GM12873 (cell line): ENCODE measurements at regions not wholly inside any gene's neighbourhood (a gene's known extent, or its start where the extent isn't known, plus 50 kb on each side); places are given as distances from the start of the nearest gene placed in this dataset.

Experiments used
- TF ChIP-seq, protein P1 (sequence below): IDR thresholded peaks from 2 replicates; pipeline ENCODE4 v1.5.1; 2012; ENCODE audit warnings: low read depth, mild to moderate bottlenecking, moderate library complexity, low read length, control low read depth; ENCODE audit not compliant: insufficient read depth; ENCODE audit errors: missing control alignments

DNA sequence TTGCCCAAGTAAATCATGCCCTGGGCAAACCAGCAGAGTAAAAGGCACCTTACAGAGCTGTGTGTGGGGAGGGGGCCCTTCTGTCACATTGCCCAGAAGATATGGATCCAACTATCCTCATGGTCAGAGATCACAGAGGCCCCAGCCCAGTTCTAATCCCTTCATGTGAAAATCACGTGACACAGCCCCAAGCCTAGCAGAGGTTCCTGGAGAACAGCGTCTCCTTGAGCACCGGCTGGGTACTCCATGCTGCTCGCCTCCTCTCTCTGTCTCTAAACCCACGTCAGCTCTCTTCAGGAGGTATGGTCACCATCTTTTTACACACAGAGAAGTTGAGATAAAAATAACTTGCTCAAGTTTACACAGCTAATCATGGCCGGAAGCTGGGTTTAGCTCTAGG is 230.2 kb downstream of the ANKRD60 start:
- TF ChIP-seq, protein P1, sequence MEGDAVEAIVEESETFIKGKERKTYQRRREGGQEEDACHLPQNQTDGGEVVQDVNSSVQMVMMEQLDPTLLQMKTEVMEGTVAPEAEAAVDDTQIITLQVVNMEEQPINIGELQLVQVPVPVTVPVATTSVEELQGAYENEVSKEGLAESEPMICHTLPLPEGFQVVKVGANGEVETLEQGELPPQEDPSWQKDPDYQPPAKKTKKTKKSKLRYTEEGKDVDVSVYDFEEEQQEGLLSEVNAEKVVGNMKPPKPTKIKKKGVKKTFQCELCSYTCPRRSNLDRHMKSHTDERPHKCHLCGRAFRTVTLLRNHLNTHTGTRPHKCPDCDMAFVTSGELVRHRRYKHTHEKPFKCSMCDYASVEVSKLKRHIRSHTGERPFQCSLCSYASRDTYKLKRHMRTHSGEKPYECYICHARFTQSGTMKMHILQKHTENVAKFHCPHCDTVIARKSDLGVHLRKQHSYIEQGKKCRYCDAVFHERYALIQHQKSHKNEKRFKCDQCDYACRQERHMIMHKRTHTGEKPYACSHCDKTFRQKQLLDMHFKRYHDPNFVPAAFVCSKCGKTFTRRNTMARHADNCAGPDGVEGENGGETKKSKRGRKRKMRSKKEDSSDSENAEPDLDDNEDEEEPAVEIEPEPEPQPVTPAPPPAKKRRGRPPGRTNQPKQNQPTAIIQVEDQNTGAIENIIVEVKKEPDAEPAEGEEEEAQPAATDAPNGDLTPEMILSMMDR, result peak; percentile 14

DNA sequence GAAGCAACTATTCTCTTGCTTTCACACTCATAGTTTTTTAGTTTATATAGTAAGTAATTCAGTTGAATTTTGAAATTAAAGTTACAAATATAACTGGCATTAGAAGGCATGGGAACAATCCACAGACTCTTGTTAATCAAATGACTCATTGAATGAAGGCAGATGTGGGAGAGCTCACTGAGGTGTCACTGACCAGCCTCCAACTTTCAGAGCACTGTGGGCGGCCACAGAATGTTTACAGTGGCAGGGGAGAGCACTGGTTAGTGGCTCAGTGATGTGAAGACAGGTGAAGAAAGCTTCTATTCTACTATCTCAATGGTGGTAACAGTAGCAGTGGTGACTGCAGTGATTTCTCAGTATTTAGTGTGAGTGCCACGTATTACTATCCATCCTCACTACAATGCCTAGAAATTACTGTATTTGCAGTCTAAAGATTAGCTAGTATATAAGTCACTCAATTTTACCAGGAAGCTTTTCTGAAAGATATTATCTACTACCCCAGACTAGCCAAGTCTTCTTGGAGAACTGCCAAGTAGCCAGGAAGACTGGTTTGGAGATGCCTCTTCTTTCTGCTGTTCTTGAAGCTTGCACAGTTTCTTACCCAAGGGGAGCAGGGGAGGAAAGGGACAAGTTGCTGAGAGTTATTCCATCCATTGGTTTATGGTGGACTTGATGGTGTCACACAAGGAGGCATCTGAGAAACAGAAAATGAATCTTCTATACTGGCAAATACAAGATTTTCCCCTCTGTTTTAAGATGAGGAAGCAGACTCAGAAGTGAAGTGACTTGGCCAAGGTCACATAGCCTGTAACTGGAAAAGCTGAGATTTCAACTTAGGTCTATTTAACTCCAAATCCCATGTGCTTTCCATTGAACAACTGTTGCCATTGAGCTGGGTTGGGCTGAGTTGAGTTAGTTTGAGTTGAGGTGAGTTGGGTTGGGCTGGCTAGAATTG is 231.2 kb downstream of the ANKRD60 start:
- TF ChIP-seq, protein P1, result no peak

DNA sequence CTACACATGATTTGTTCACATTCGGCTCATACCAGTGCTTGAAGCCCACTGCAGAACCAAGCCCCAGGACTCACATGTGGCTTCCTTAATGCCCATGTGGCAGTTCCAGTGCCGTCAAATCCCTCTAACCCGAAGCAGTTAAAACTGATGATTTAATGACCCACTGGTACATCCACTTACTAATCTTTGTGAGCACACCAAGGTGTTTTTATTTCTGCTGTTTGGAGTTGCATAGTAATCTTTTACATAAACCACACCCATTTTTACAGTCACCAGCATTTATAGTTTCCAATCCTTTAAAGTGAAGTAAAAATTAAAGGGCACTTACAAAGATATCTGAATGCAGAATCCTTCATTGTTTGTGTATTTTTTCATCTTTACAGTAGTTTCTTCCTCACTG is 232.0 kb downstream of the ANKRD60 start:
- TF ChIP-seq, protein P1, result no peak

DNA sequence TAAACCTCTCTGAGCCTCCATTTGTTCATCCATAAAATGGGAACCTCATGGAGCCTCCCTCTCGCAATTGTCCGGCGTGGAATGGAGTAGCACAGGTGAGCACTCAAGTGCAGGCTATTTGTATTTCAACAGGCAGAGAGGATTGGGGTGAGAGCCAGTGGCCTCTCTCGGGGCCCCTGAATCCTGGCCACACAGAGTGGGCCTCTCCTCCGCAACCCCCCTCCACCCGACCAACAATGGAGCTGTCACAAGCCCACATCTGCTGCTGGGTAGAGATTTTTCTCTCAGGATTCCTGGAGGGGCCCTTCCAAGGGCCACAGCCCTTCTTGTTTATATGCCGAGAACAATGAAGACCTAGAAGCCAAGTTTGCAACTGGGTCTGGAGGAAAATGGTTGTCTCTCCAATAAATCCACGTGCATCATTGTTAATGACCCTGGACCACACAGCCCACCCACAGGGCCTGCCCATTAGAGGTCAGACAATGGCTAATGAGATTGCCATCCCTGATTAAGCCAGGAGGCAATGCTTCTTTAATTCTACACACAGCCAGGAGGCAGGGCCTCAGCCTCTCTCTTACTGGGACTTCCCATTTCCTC is 233.0 kb downstream of the ANKRD60 start:
- TF ChIP-seq, protein P1, result no peak

DNA sequence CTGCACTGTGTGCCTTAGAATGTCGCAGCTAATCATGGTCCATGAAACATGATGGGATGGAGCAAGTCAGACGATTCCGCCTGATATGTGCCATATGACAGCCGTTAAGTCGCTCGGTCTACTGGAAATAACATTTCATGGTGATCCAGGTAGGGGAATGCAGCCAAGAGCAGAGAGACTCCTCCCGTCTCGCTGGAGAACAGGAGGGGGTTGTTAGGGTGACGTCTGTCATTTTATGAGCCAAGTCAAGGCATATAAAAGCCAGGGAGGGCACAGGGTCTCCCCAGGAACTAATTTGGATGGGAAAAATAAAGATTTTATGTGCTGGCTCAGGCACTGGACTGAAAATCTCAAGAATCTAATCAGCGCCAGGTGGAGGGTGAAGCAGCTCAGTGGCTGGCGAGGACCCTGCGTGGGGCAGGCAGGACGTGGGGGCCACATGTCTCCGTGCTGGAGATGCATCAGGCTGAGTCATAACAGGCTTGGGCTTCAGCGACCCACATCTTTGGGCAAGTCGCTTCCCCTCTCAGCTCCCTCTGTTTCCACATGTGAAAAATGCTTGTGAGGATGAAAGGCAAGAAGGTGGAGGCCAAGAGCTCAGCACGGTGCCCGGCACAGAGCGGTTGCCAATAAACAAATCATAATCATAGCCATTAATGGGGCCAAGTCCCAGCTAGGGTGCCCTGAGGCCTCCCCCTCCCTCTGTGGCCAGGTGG is 234.6 kb downstream of the ANKRD60 start:
- TF ChIP-seq, protein P1, result no peak

DNA sequence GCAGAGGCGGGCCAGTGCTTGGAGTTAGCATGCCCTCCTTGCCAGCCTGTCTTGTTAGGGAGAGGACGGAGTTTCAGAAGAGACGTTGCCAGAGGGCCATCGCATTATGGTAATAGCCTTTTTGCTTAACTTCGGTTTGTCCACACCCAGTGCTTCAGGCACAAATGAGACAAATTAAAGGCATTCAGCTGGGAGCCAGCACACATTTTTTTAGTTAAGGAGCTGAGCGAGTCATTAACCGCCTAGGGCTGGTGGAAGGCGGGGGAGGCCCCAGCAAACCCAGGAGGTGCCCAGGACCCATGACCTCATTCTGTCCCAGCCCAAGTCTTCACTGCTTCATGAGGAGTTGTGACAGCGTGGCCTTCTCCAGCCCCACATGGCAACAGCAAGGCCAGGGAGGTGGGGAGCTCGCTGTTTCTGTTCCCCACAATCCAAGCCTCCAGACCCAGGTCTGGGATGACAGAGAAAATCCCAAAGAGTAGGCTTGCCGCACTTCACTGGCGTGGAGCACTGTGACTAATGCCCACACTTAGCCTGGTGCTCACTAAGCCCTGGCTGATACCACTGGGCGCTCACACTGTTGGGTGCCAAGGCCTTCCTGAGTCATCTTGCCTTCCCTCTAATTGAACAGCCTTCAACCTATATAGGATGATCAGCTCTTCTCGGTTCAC is 237.1 kb downstream of the ANKRD60 start:
- TF ChIP-seq, protein P1, result no peak
